ENCODE measurements at regions not wholly inside any gene's neighbourhood (a gene's known extent, or its start where the extent isn't known, plus 50 kb on each side); places are given as distances from the start of the nearest gene placed in this dataset.
A peak's percentile ranks its signal among the peaks of the same experiment; 100 is the strongest.
"Not testable (repeated sequence)": the region's sequence is repeated elsewhere in the genome, so short reads cannot be mapped to it uniquely, and the experiment has no call there.

- Mint-ChIP-seq H3K27me3 (ENCODE audit: low read depth) (no peaks in the 10 kb centered on the region), H3K4me1 (peaks cover 24% of the 10 kb centered on the region), H3K4me3 (peak overlapping the region; percentile 96), H3K36me3 (ENCODE audit: low read depth) (no peaks in the 10 kb centered on the region), H3K27ac (ENCODE audit: unreplicated experiment) (no peak overlapping the region), H3K9me3 (no peaks in the 10 kb centered on the region)
- no peak for DNase-seq (ENCODE audit: low read depth, low spot score)
- TF ChIP-seq, protein P1, sequence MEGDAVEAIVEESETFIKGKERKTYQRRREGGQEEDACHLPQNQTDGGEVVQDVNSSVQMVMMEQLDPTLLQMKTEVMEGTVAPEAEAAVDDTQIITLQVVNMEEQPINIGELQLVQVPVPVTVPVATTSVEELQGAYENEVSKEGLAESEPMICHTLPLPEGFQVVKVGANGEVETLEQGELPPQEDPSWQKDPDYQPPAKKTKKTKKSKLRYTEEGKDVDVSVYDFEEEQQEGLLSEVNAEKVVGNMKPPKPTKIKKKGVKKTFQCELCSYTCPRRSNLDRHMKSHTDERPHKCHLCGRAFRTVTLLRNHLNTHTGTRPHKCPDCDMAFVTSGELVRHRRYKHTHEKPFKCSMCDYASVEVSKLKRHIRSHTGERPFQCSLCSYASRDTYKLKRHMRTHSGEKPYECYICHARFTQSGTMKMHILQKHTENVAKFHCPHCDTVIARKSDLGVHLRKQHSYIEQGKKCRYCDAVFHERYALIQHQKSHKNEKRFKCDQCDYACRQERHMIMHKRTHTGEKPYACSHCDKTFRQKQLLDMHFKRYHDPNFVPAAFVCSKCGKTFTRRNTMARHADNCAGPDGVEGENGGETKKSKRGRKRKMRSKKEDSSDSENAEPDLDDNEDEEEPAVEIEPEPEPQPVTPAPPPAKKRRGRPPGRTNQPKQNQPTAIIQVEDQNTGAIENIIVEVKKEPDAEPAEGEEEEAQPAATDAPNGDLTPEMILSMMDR (conservative IDR thresholded peaks at IDR 0.05): no peak
Measured at GRCh38 chr7:65749039-65749438, 123.8 kb upstream of the VKORC1L1 start.

DNA sequence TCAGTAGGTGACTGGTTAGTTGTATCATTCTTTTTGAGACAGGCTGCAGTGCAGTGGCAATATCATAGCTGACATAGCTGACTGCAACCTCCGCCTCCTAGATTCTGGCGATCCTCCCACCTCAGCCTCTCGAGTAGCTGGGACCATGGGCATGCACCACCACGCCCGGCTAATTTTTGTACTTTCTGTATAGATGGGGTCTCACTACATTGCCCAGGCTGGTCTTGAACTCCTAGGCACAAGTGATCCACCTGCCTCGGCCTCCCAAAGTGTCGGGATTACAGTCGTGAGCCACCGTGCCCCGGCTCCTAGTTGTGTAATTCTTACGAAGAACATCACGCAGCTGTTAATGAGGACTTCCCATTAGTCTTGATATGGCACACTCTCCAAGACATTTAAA, 123.4 kb upstream of the VKORC1L1 start:
- no peak overlapping the region for H3K27ac Mint-ChIP-seq (ENCODE audit: unreplicated experiment)
- peaks cover 24% of the 10 kb centered on the region for H3K4me1 Mint-ChIP-seq
- no peaks in the 10 kb centered on the region for H3K9me3 Mint-ChIP-seq
- H3K27me3 Mint-ChIP-seq (ENCODE audit: low read depth): no peaks in the 10 kb centered on the region
- H3K4me3 Mint-ChIP-seq: peak overlapping the region; percentile 96
- TF ChIP-seq, protein P1 (conservative IDR thresholded peaks at IDR 0.05): no peak
- H3K36me3 Mint-ChIP-seq (ENCODE audit: low read depth): no peaks in the 10 kb centered on the region
- no peak for DNase-seq (ENCODE audit: low read depth, low spot score)

DNA sequence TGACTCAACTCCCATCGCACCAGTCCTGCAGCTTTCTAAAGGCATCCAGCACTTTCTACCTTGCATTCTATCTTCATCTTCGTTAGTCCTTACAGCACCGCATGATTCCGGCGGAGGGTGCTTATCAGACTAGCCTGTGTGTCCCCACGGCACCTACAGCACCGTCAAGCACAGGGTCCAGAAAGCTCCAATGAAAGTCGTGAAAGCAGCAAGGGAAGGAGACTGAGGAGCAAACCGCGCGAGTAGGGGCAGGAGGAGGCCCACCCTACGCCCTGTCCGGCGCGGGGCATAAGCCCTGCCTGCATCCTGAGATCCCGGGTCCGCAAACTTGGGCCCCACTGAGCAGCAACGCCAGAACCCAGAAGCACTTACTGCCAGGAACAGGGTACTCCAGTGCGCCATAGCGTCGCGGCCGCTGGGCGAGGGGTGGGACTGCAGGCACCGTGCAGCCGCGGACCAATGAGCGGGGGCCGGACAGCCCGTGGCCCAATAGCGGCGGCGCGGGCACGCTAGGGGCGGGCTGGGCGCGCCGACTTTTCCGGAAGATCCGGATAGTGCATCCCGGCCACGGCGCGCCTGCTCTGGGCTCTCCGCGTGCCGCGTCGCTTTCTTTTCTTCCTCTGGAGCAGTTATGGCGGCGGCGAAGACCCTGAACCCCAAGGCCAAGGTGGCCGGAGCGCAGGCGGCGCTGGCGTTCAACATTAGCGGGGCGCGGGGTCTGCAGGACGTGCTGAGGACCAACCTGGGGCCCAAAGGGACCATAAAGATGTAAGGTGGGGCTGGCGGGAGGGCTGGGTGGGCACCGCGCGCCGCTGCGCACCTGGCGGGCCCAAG, 122.1 kb upstream of the VKORC1L1 start:
- peak overlapping the region; percentile 93 for H3K27ac Mint-ChIP-seq (ENCODE audit: unreplicated experiment)
- TF ChIP-seq, protein P1 (conservative IDR thresholded peaks at IDR 0.05): no peak
- H3K4me1 Mint-ChIP-seq: peaks cover 24% of the 10 kb centered on the region
- H3K36me3 Mint-ChIP-seq (ENCODE audit: low read depth): no peaks in the 10 kb centered on the region
- peak overlapping the region; percentile 96 for H3K4me3 Mint-ChIP-seq
- no peaks in the 10 kb centered on the region for H3K9me3 Mint-ChIP-seq
- no peaks in the 10 kb centered on the region for H3K27me3 Mint-ChIP-seq (ENCODE audit: low read depth)
- peak; percentile 82 for DNase-seq (ENCODE audit: low read depth, low spot score)

- not testable (repeated sequence) for H3K27me3 Mint-ChIP-seq (ENCODE audit: low read depth); H3K36me3 Mint-ChIP-seq (ENCODE audit: low read depth); H3K9me3 Mint-ChIP-seq; H3K27ac Mint-ChIP-seq (ENCODE audit: unreplicated experiment); DNase-seq (ENCODE audit: low read depth, low spot score)
- Mint-ChIP-seq H3K4me1 (peaks cover 24% of the 10 kb centered on the region), H3K4me3 (peak overlapping the region; percentile 70)
Measured at GRCh38 chr7:65754070-65754469, 118.8 kb upstream of the VKORC1L1 start.

DNA sequence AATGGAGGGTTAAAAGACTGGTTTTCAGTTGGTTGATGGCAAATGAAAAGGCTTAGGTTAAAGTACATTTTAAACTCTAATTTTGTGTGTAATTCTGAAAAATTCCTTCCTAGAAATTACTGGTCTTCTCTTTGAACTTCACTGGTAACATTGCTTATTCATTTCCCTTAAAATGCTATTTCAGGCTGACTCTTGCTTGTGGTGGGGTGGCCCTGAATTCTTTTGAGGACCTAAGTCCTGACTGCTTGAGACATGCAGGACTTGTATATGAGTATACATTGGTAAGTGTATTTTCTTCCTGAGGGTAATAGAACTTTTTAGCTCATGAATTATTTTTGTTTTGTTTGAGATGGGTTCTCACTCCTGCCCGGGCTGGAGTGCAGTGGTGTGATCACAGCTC, 113.9 kb upstream of the VKORC1L1 start:
- DNase-seq (ENCODE audit: low read depth, low spot score); H3K9me3 Mint-ChIP-seq; H3K4me3 Mint-ChIP-seq; H3K4me1 Mint-ChIP-seq; H3K27ac Mint-ChIP-seq (ENCODE audit: unreplicated experiment); H3K27me3 Mint-ChIP-seq (ENCODE audit: low read depth); H3K36me3 Mint-ChIP-seq (ENCODE audit: low read depth): not testable (repeated sequence)

DNA sequence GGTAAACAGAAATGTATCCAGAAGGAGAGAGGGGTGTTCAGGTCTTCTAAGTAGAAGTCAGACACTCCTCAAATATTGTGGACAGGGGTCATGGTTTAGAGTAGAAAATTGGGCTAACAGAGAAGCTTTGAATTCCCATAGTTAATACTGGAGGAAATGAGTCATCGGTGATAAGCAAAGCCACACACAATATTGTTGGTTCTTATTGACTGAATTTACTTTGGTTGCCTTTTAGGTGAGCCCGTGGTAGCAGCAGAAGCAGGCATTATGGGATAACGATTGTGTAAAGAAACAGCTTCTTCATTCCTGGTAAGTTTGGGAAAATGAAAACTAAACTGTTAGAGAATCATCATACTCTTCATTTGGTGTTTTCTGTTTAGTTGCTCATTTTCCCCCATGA, 110.2 kb upstream of the VKORC1L1 start:
- not testable (repeated sequence) for H3K9me3 Mint-ChIP-seq; H3K27ac Mint-ChIP-seq (ENCODE audit: unreplicated experiment); H3K4me3 Mint-ChIP-seq; DNase-seq (ENCODE audit: low read depth, low spot score); H3K27me3 Mint-ChIP-seq (ENCODE audit: low read depth); H3K4me1 Mint-ChIP-seq; H3K36me3 Mint-ChIP-seq (ENCODE audit: low read depth)

GRCh38 chr7:65763114-65763513, 109.8 kb upstream of the VKORC1L1 start:
- H3K4me1 Mint-ChIP-seq; DNase-seq (ENCODE audit: low read depth, low spot score); H3K9me3 Mint-ChIP-seq; H3K27ac Mint-ChIP-seq (ENCODE audit: unreplicated experiment); H3K27me3 Mint-ChIP-seq (ENCODE audit: low read depth); H3K36me3 Mint-ChIP-seq (ENCODE audit: low read depth); H3K4me3 Mint-ChIP-seq: not testable (repeated sequence)

All from neural crest cell (in vitro differentiated cells).